NCI-H2196 (cell line): ENCODE measurements at regions not wholly inside any gene's neighbourhood (a gene's known extent, or its start where the extent isn't known, plus 50 kb on each side); places are given as distances from the start of the nearest gene placed in this dataset.

Experiments
- DNase-seq: peaks from one replicate; lab custom pipeline; 2025; ENCODE audit not compliant: unreplicated experiment; lab: John Stamatoyannopoulos, UW

DNA sequence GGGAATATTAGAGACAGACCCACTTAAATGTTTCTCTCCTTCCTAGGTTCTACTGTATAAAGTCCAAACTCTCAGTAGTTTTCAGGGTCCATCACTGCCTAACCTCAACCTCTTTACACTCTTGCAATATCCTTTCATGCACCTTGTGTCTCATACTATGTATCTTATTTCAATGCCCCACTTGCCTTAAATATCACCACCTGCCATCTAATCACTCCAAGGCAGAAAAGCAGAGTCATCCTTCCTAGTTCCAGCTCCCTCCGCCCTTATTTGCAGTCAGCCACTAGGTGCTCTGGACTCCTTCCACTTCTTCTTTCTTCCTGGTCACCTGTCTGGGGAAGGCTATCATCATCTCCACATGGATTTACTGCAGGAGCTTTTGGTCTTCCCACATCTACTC lies 322.0 kb downstream of the MFSD1 start:
- no peak for DNase-seq

DNA sequence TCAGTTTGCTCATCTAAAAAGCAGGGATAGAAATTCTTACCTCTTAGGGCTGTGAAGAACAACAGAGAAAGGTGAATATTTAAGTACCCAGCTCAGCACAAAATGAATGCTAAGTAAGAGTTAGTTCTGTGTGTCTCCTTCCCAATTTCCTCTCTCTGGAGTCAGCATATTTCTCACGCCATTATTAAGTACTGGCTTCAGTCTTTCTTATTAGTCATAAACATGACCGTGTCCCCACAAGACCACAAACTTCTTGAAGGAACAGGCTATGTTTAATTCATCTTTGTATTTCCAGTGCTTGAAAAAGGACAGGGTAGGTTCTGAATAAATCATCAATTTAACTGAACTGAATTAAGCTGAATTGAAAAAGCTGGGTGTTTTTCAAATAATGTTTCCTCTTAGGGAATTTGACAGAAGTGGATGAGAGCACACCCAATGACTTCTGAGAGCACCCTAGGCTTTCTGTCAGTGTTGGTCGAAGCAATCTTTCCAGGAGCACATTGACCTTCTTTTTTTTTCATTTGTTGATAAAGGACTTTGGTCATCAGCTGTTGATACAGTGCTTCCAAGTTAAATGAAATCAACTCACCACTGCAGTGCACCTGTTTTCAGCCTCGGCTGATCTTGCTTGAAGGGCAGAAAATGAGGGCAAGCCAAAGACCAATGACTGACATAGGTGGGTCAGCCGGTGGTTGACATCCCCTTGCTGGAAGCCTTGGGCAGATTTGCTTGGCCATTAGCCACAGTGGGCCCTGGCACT lies 324.6 kb downstream of the MFSD1 start:
- DNase-seq, result no peak

DNA sequence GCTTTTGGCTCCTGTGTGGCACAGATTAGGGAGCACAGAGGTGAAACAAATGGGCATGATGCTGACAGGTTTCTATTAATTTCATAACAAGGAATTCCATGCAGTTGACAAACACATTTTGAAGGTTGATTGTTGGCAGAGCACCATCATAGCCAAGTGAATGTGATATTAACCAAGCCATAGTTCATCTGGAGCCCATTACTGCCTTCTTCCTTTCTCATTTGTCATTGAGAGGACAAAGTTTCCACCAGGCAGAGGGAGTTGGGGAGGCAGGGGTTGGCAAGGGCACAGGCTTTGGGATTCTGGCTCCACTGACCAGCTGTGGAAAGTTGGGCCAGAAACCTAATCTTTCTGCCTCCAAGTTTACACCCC lies 325.2 kb downstream of the MFSD1 start:
- DNase-seq, result no peak

DNA sequence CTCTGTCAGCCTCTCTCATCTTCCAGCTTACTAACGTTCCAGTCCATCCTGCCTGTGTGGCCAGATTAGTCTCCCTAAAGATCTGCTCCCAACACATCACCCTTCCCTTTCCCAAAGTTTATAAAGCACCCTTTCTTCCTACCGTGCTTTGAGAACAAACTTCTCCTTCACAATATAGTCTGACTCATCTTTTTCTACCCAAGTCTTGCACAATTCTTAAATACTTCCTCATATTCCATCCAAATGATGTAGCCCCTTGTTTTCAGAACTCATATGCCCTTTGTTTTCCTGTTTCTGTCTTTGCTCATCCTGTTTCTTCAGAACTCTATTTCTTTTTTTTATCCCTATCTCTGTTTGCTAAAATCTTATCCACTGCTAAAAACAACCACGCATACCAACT lies 326.8 kb downstream of the MFSD1 start:
- DNase-seq, result no peak

DNA sequence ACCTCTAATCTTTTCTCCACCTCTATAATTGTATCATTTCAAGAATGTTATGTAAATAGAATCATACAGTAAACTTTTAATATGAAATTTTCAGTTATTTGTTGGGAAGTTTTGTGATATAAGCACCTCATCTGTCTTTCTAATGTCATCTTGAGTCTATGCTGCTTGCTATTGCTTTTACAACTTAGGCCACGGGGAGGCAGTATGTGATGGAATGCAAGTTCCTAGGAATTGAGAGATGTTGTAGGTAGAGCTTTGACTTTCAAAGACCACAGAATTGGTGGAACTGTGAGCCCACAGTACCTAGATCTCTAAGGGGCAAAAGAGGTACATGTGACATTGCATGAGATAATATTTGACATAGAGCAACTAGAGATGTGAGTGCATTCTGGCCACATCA lies 328.3 kb downstream of the MFSD1 start:
- DNase-seq, result no peak

- DNase-seq, result no peak
These were observed 329.5 kb downstream of the MFSD1 start for GRCh38 chr3:159131376-159131775.

- DNase-seq, result no peak
These were observed 336.1 kb downstream of the MFSD1 start for GRCh38 chr3:159137949-159138348.

DNA sequence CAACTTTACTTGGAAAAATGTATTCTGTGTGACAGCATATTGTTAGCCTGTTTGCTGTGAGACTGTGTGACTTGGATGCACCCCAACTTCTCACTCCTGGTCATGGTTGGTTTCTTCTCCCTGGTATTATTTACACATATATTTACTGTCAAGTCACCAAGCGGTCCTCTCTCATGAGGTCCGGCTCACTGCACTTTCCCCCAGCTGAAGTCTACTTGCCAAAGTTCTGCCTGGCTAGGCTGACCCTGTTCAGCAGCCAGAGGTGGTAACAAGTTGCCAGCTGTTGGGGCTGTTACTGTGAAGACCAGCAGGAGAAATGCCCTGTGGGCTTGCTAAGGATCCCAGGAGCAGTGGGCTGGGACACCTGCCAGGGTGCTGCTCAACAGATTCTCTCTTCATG lies 337.5 kb downstream of the MFSD1 start:
- DNase-seq, result no peak

- DNase-seq, result no peak
These were observed 342.6 kb downstream of the MFSD1 start for GRCh38 chr3:159144472-159144871.

DNA sequence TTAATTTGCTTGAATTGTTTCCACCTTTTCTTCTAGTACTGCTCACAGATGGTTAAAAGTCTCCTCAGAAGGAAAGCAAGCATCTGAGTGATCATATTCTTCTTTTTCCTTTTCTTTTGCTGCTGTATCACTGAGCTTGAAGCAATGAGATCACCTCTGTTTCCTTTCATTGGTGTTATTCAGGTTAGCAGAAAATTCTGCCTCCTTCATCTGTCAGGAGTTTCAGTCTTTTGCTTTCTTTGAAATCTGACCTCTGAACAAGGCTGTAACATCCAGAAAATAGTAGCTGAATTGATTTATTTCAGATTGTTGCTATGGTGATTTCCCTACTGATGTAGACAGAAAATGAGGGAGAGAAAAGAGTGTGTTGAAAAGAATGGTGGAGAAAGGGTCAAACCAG lies 343.0 kb downstream of the MFSD1 start:
- DNase-seq, result no peak

DNA sequence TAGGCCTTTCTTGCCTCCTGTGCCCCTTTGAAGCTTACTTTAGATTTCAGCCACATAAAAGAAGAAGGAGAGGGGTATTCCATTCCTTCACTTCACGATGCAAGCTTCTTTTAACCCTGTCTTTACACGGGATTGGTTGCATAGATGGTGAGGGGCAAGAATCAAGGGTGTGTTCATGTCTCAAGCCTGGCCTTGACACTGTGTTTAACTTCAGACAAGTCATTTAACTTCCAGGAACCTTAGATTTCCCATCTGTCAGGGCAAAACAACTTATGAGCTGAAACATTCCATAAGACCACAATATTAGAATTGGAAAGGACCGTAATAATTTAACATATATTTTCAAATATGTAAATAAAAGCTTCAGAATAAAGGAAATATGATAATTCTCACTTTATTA lies 344.5 kb downstream of the MFSD1 start:
- no peak for DNase-seq

- DNase-seq, result no peak
These were observed 345.1 kb downstream of the MFSD1 start for GRCh38 chr3:159146856-159147435.

DNA sequence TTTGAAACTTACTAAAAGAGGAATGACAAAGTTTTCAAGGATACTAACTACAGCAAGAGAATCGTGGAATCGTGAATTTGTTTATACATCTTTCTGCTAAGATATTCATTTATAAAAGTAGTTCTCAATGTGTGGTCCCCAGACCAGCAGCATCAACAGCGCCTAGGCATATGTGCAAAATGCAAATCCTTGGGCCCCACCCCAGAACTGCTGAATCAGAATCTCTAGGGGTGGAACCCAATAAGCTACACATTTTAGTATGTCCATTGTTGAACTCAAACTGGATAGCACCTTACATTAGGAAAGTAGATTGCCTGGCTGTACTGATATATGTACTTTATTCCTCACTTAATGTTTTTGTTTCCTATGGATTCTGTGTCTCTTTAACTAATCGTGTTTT lies 346.0 kb downstream of the MFSD1 start:
- no peak for DNase-seq

- no peak for DNase-seq
These were observed 346.6 kb downstream of the MFSD1 start for GRCh38 chr3:159148466-159148865.

DNA sequence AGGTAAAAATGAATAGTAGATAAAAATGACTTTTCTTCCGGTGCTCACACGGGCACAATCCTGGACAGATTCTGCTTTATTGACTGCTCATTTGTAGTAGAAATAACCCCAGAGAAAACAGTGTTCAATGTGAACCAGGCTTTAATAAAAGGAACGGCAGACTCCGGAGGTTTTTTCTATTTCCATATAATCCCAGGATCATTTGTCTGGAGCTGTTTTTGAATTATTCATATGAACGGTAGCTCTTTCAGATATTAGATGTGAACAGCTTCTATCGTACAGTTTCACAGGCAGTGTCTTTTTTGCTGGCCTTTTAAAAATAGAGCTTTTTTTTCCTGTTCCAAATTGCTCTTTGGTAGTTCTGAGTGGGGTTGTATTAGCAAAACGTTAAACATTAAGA lies 347.3 kb downstream of the MFSD1 start:
- DNase-seq, result no peak

DNA sequence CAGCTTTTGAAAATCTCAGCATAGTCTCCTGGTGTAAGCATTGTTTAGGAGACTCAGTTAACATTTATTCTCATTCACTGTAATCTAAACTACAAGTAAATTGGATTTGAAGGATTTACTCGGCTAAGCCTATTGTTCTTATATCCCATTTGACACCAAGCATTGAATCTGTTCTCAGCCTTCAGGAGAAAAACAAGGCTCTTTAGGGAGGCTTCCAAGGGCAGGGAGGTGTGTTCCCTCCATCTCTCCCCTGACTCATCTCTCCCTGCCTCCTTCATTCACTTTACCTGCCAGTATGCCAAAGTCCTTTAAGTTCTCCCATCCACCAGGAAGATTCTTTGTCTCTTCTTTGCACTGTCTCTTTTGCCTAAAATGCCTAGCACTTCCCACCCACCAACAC lies 347.8 kb downstream of the MFSD1 start:
- DNase-seq, result no peak

DNA sequence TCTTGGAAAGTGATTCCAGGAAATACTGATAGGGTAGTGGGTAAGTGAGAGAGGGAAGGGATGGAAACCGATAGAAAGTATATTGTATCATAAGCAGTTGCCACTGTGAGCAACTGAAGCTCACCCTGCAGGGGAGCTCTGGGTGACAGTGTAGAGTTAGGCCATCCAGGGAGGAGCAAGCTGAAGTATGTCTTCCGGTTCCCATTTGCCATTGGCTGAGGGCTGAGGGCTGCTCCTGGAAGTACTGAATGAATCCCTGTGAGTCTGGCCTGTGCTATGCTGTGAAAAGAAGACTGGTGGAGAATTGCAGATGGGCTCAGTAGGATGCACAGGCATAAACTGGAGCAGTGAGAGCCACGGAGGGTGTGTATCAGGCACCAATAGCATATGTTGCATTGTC lies 348.3 kb downstream of the MFSD1 start:
- no peak for DNase-seq

GRCh38 chr3:159151130-159151529 lies 349.3 kb downstream of the MFSD1 start:
- DNase-seq, result no peak

DNA sequence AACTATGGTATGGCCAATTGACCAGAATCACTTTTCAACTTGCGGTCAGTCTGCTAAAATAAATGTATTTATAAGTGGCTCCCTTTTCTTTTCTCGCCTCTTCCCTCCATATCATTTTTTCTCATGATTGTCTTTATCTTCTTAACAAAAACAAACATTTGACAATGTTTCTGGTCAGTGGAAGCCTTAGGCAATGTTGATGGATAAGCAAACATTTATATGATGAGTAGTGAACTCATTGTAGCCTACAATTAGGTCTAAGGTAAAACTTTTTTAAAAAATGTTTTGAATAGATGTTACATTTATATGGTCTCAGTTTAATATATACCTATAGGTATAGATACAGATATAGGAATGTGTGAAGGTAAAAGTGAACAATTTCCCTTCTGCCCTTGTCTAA lies 355.4 kb downstream of the MFSD1 start:
- no peak for DNase-seq

- peak; percentile 17 for DNase-seq
These were observed 356.4 kb downstream of the MFSD1 start for GRCh38 chr3:159158213-159158612.

- DNase-seq, result no peak
These were observed 356.9 kb downstream of the MFSD1 start for GRCh38 chr3:159158801-159159200.

DNA sequence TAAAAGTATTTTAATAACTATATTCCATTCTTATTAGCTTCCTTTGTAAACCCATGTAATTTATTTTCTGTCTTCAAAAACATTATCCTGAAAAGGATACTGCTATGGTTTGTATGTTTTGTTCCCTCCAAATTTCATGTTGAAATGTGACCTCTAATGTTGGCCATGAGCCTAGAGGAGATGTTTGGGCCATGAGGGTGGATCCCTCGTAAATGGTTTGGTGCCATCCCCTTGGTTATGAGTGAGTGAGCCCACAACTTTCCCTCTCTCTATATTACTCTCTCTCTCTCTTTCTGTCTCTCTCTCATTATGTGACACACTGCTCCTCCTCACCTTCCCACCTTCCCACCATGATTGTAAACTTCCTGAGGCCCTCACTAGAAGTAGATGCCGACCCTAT lies 357.7 kb downstream of the MFSD1 start:
- no peak for DNase-seq

DNA sequence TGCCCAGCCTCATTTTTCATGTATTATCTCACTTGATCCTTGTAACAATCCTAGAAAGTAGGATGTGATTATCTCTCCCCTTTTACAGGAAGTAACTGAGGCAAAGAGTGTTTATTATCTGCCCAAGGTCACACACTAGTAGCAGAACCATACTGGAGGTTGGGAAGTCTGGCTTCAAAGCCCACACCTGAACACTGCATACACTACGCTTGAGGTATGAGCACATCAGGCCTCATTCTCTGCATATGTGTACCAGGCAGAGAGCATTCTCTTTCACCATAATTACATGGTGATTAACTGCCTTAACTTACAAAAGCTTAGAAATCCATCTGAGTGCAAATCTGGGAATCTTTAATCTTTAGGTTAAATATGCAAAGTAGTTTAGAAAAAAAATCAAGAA lies 361.8 kb downstream of the MFSD1 start:
- no peak for DNase-seq
